Limb (tissue), 2 donors: ENCODE measurements at regions not wholly inside any gene's neighbourhood (a gene's known extent, or its start where the extent isn't known, plus 50 kb on each side); places are given as distances from the start of the nearest gene placed in this dataset.

ENCODE experiments used
- DNase-seq, 2 donors: peaks; one replicate each; pipeline ENCODE4 v3.0.0-alpha.2; 2016; ENCODE audit errors: extremely low spot score in 2 of 2

GRCh38 chr9:135008416-135008815, 79.1 kb upstream of the OLFM1 start:
- no peak for DNase-seq

- no peak for DNase-seq
Observed at GRCh38 chr9:135009051-135009560, 78.4 kb upstream of the OLFM1 start.

GRCh38 chr9:135009794-135010585, 77.5 kb upstream of the OLFM1 start:
- no peak for DNase-seq

- DNase-seq = no peak
Observed at GRCh38 chr9:135010586-135010860, 76.9 kb upstream of the OLFM1 start.

GRCh38 chr9:135010921-135011320, 76.5 kb upstream of the OLFM1 start:
- DNase-seq = no peak

GRCh38 chr9:135012166-135012565, 75.3 kb upstream of the OLFM1 start:
- no peak for DNase-seq

- no peak for DNase-seq
Observed at GRCh38 chr9:135014311-135015010, 73.0 kb upstream of the OLFM1 start.

- DNase-seq = no peak
Observed at GRCh38 chr9:135015096-135015495, 72.4 kb upstream of the OLFM1 start.

GRCh38 chr9:135015565-135015964, 71.9 kb upstream of the OLFM1 start:
- DNase-seq = no peak

- DNase-seq = no peak
Observed at GRCh38 chr9:135016037-135016640, 71.3 kb upstream of the OLFM1 start.

- DNase-seq = no peak
Observed at GRCh38 chr9:135016876-135017275, 70.6 kb upstream of the OLFM1 start.

GRCh38 chr9:135017899-135018298, 69.6 kb upstream of the OLFM1 start:
- DNase-seq = no peak

- no peak for DNase-seq
Observed at GRCh38 chr9:135018306-135018915, 69.1 kb upstream of the OLFM1 start.

GRCh38 chr9:135019224-135019623, 68.2 kb upstream of the OLFM1 start:
- no peak for DNase-seq

GRCh38 chr9:135020481-135021392, 66.7 kb upstream of the OLFM1 start:
- DNase-seq = no peak

- DNase-seq = no peak
Observed at GRCh38 chr9:135021393-135021789, 66.1 kb upstream of the OLFM1 start.

- DNase-seq = no peak
Observed at GRCh38 chr9:135022191-135022870, 65.1 kb upstream of the OLFM1 start.

- no peak for DNase-seq
Observed at GRCh38 chr9:135023088-135023785, 64.2 kb upstream of the OLFM1 start.

GRCh38 chr9:135023786-135024405, 63.6 kb upstream of the OLFM1 start:
- no peak for DNase-seq
